HEK293T (cell line): ENCODE measurements at regions not wholly inside any gene's neighbourhood (a gene's known extent, or its start where the extent isn't known, plus 50 kb on each side); places are given as distances from the start of the nearest gene placed in this dataset.

Experiments
- ARNT ChIP-seq: fragments of 450-650 bp; IDR thresholded peaks from 2 replicates; pipeline ENCODE4 v1.6.1; 2017; ENCODE audit warnings: mild to moderate bottlenecking
- BHLHE40 ChIP-seq: fragments of 450-650 bp; IDR thresholded peaks from 2 replicates; pipeline ENCODE4 v1.6.1; 2016; ENCODE audit warnings: mild to moderate bottlenecking, moderate library complexity, borderline replicate concordance
- ELF4 ChIP-seq: fragments of 450-650 bp; IDR thresholded peaks from 2 replicates; pipeline ENCODE4 v1.6.1; 2017; ENCODE audit warnings: antibody characterized with exemption
- FOXK2 ChIP-seq: fragments of 450-650 bp; IDR thresholded peaks from 2 replicates; pipeline ENCODE4 v1.6.1; 2016; ENCODE audit warnings: mild to moderate bottlenecking
- FOXM1 ChIP-seq: fragments of 450-650 bp; IDR thresholded peaks from 2 replicates; pipeline ENCODE4 v1.6.1; 2017; ENCODE audit warnings: mild to moderate bottlenecking, borderline replicate concordance
- LEF1 ChIP-seq: fragments of 450-650 bp; IDR thresholded peaks from 2 replicates; pipeline ENCODE4 v1.6.1; 2017; ENCODE audit warnings: mild to moderate bottlenecking, borderline replicate concordance
- NFRKB ChIP-seq: fragments of 450-650 bp; IDR thresholded peaks from 2 replicates; pipeline ENCODE4 v1.6.1; 2016; ENCODE audit warnings: mild to moderate bottlenecking, moderate library complexity
- PKNOX1 ChIP-seq: fragments of 450-650 bp; IDR thresholded peaks from 2 replicates; pipeline ENCODE4 v1.6.1; 2016
- SP1 ChIP-seq: fragments of 450-650 bp; IDR thresholded peaks from 2 replicates; pipeline ENCODE4 v1.6.1; 2017
- SUZ12 ChIP-seq: fragments of 450-650 bp; IDR thresholded peaks from 2 replicates; pipeline ENCODE4 v1.6.1; 2016; ENCODE audit warnings: mild to moderate bottlenecking
- TARDBP ChIP-seq: fragments of 450-650 bp; IDR thresholded peaks from 2 replicates; pipeline ENCODE4 v1.6.1; 2016
- ZNF384 ChIP-seq: fragments of 450-650 bp; IDR thresholded peaks from 2 replicates; pipeline ENCODE4 v1.6.1; 2016

- no peak for TF ChIP-seq ELF4
- TF ChIP-seq LEF1: no peak
- TF ChIP-seq ZNF384: no peak
- TF ChIP-seq TARDBP: no peak
- TF ChIP-seq FOXK2: no peak
- no peak for TF ChIP-seq BHLHE40
- TF ChIP-seq PKNOX1: no peak
- TF ChIP-seq SP1: no peak
- no peak for TF ChIP-seq SUZ12
- no peak for TF ChIP-seq FOXM1
- TF ChIP-seq ARNT: no peak
- TF ChIP-seq NFRKB: no peak
Observed at GRCh38 chr2:41829052-41829451, 218.8 kb upstream of the PKDCC start.
